GM23338 (cell line): ENCODE measurements at regions not wholly inside any gene's neighbourhood (a gene's known extent, or its start where the extent isn't known, plus 50 kb on each side); places are given as distances from the start of the nearest gene placed in this dataset.

Source experiments
- ATAC-seq: fragments of 200-7000 bp; cut with Tn5 transposase; 3 replicates; pipeline ENCODE4 v1.9.1; 2020
- DNase-seq: peaks from one replicate; pipeline ENCODE4 v3.0.0-alpha.2; 2015; ENCODE audit warnings: low spot score
- H2AFZ ChIP-seq: fragments of 200-600 bp; sonication (generic); 2 replicates; pipeline ENCODE4 v1.8.0; 2016; ENCODE audit warnings: antibody characterized with exemption, mild to moderate bottlenecking, moderate library complexity
- H3F3A ChIP-seq: fragments of 200-600 bp; sonication (generic); replicated peaks from 2 replicates; pipeline ENCODE4 v1.8.0; 2017; ENCODE audit warnings: antibody characterized with exemption, mixed run types, low read depth
- H3K27ac ChIP-seq: fragments of 200-600 bp; sonication (generic); 2 replicates; pipeline ENCODE4 v1.6.1; 2016; ENCODE audit warnings: low read depth
- H3K27me3 ChIP-seq: fragments of 200-600 bp; sonication (generic); 2 replicates; pipeline ENCODE4 v1.8.0; 2016; ENCODE audit warnings: mild to moderate bottlenecking, mixed run types, moderate library complexity; ENCODE audit not compliant: insufficient read depth
- H3K36me3 ChIP-seq: fragments of 200-600 bp; sonication (generic); 2 replicates; pipeline ENCODE4 v1.8.0; 2016; ENCODE audit warnings: mild to moderate bottlenecking; ENCODE audit not compliant: insufficient read depth
- H3K4me1 ChIP-seq: fragments of 200-600 bp; sonication (generic); 2 replicates; pipeline ENCODE4 v1.8.0; 2016; ENCODE audit warnings: mild to moderate bottlenecking, moderate library complexity; ENCODE audit not compliant: insufficient read depth
- H3K4me2 ChIP-seq: fragments of 200-600 bp; sonication (generic); 2 replicates; pipeline ENCODE4 v1.7.1; 2017; ENCODE audit warnings: mixed run types
- H3K4me3 ChIP-seq: fragments of 200-600 bp; sonication (generic); 2 replicates; pipeline ENCODE4 v1.6.1; 2016; ENCODE audit warnings: mixed run types
- H3K79me2 ChIP-seq: fragments of 200-600 bp; sonication (generic); replicated peaks from 2 replicates; pipeline ENCODE4 v1.8.0; 2017; ENCODE audit warnings: mild to moderate bottlenecking; ENCODE audit not compliant: insufficient read depth
- H3K9me2 ChIP-seq: fragments of 200-600 bp; sonication (generic); 2 replicates; pipeline ENCODE4 v1.8.0; 2017; ENCODE audit not compliant: insufficient read depth
- H4K20me1 ChIP-seq: fragments of 200-600 bp; sonication (generic); replicated peaks from 2 replicates; pipeline ENCODE4 v1.8.0; 2017; ENCODE audit warnings: mild to moderate bottlenecking; ENCODE audit not compliant: insufficient read depth
- H3K27ac Mint-ChIP-seq: 2 replicates; pipeline ENCODE4 v1.8.0; 2020; ENCODE audit warnings: inconsistent platforms, mild to moderate bottlenecking, moderate library complexity, mixed read lengths
- H3K27me3 Mint-ChIP-seq: 3 replicates; pipeline ENCODE4 v1.8.0; 2022; ENCODE audit warnings: low read depth, mild to moderate bottlenecking, moderate library complexity, mixed read lengths, inconsistent platforms; ENCODE audit not compliant: insufficient read depth, poor library complexity
- H3K36me3 Mint-ChIP-seq: 3 replicates; pipeline ENCODE4 v1.8.0; 2021; ENCODE audit warnings: low read depth, mild to moderate bottlenecking, inconsistent platforms, moderate library complexity, mixed read lengths
- H3K4me1 Mint-ChIP-seq: 3 replicates; pipeline ENCODE4 v1.8.0; 2020; ENCODE audit warnings: mild to moderate bottlenecking, inconsistent platforms, mixed read lengths
- H3K4me3 Mint-ChIP-seq: 3 replicates; pipeline ENCODE4 v1.8.0; 2021; ENCODE audit warnings: moderate library complexity, mild to moderate bottlenecking, inconsistent platforms, mixed read lengths
- H3K9me3 Mint-ChIP-seq: 3 replicates; pipeline ENCODE4 v1.8.0; 2020; ENCODE audit warnings: moderate library complexity, mild to moderate bottlenecking, inconsistent platforms, mixed read lengths
- CREB1 ChIP-seq: fragments of 250-450 bp; sonication (Bioruptor Pico); IDR thresholded peaks from 2 replicates; pipeline ENCODE4 v1.5.0; 2020; ENCODE audit warnings: low read depth, mild to moderate bottlenecking, moderate library complexity
- CTCF ChIP-seq, 2 experiments: fragments of 200-600 bp in 1 of 2; sonication (generic) in 1 of 2; conservative IDR thresholded peaks; 2 replicates each; pipeline versions ENCODE4 v1.5.1 to v1.6.1; 2016 to 2017; ENCODE audit warnings: antibody characterized with exemption in 2 of 2, low read depth in 2 of 2, mild to moderate bottlenecking in 2 of 2, moderate library complexity in 1 of 2
- ETS1 ChIP-seq: IDR thresholded peaks from 2 replicates; pipeline ENCODE4 v1.6.1; 2016; ENCODE audit warnings: antibody characterized with exemption
- EZH2 ChIP-seq: fragments of 200-600 bp; sonication (generic); IDR thresholded peaks from one replicate; pipeline ENCODE4 v1.8.0; 2017; ENCODE audit warnings: antibody characterized with exemption, mild to moderate bottlenecking, low read depth; ENCODE audit not compliant: unreplicated experiment
- EZH2phosphoT487 ChIP-seq: fragments of 200-600 bp; sonication (generic); IDR thresholded peaks from one replicate; pipeline ENCODE4 v1.8.1; 2018; ENCODE audit warnings: antibody characterized with exemption; ENCODE audit not compliant: unreplicated experiment
- JUNB ChIP-seq: IDR thresholded peaks from one replicate; pipeline ENCODE4 v1.6.1; 2016; ENCODE audit warnings: antibody characterized with exemption; ENCODE audit not compliant: unreplicated experiment
- NANOG ChIP-seq: IDR thresholded peaks from 2 replicates; pipeline ENCODE4 v1.6.1; 2016; ENCODE audit warnings: antibody characterized with exemption, borderline replicate concordance
- POLR2AphosphoS5 ChIP-seq: IDR thresholded peaks from 2 replicates; pipeline ENCODE4 v1.6.1; 2016; ENCODE audit warnings: antibody characterized with exemption, low read depth
- REST ChIP-seq: IDR thresholded peaks from one replicate; pipeline ENCODE4 v1.6.1; 2018; ENCODE audit warnings: antibody characterized with exemption; ENCODE audit not compliant: unreplicated experiment
- STAT1 ChIP-seq: IDR thresholded peaks from one replicate; pipeline ENCODE4 v1.6.1; 2016; ENCODE audit warnings: antibody characterized with exemption; ENCODE audit not compliant: unreplicated experiment
- ZNF114 ChIP-seq: fragments of 250-450 bp; sonication (Bioruptor Pico); IDR thresholded peaks from 2 replicates; pipeline ENCODE4 v1.5.0; 2020; ENCODE audit warnings: mild to moderate bottlenecking, moderate library complexity
- ZNF331 ChIP-seq: fragments of 250-450 bp; sonication (Bioruptor Pico); IDR thresholded peaks from 2 replicates; pipeline ENCODE4 v1.5.0; 2020; ENCODE audit warnings: low read depth, mild to moderate bottlenecking, moderate library complexity
- ZNF462 ChIP-seq: fragments of 250-450 bp; sonication (Bioruptor Pico); IDR thresholded peaks from 2 replicates; pipeline ENCODE4 v1.5.0; 2020; ENCODE audit warnings: mild to moderate bottlenecking, moderate library complexity

GRCh38 chr2:19804639-19805260, 97.0 kb downstream of the TTC32 start:
- TF ChIP-seq JUNB = no peak
- TF ChIP-seq CTCF (conservative IDR thresholded peaks at IDR 0.05; ENCODE audit: low read depth in 2 of 2) = no peak
- TF ChIP-seq CREB1 (CRISPR knock-in tag) = no peak
- no peak for TF ChIP-seq ZNF462
- no peak for TF ChIP-seq NANOG
- TF ChIP-seq REST = no peak
- TF ChIP-seq POLR2AphosphoS5 = no peak
- no peak for TF ChIP-seq STAT1
- no peak for TF ChIP-seq ZNF114 (CRISPR knock-in tag)
- TF ChIP-seq ETS1 = no peak
- no peak for TF ChIP-seq EZH2
- TF ChIP-seq EZH2phosphoT487 = no peak
- TF ChIP-seq ZNF331 (CRISPR knock-in tag) = no peak
- DNase-seq = no peak

More at GRCh38 chr2:19804639-19805260, 97.0 kb downstream of the TTC32 start:
- Histone ChIP-seq H2AFZ (no peak overlapping the region), H3K9me2 (0 out of 2 replicates have a peak, but pooled peaks cover 4% of the 10 kb centered on the region), H3K27ac (no peak overlapping the region), H3K36me3 (no peaks in the 10 kb centered on the region), H3K27me3 (no peaks in the 10 kb centered on the region), H3K4me1 (no peaks in the 10 kb centered on the region), H3K4me2 (no peak overlapping the region), H3K4me3 (no peak overlapping the region), H4K20me1 (no peaks in the 10 kb centered on the region; the same call in 1 of the 2 replicates), H3F3A (no peaks in the 10 kb centered on the region), H3K79me2 (no peaks in the 10 kb centered on the region)
- H3K9me3 Mint-ChIP-seq = no peaks in the 10 kb centered on the region
- 0 out of 3 replicates have a peak, but pooled peaks cover 2% of the 10 kb centered on the region for H3K4me1 Mint-ChIP-seq
- no peaks in the 10 kb centered on the region for H3K36me3 Mint-ChIP-seq
- no peak overlapping the region for H3K4me3 Mint-ChIP-seq
- no peak for ATAC-seq
- peaks cover 4% of the 10 kb centered on the region for H3K27me3 Mint-ChIP-seq
- no peak overlapping the region for H3K27ac Mint-ChIP-seq
